HUES48 (cell line): ENCODE measurements at regions not wholly inside any gene's neighbourhood (a gene's known extent, or its start where the extent isn't known, plus 50 kb on each side); places are given as distances from the start of the nearest gene placed in this dataset.
"Not testable (repeated sequence)": the region's sequence is repeated elsewhere in the genome, so short reads cannot be mapped to it uniquely, and the experiment has no call there.

Source experiments
- H3K27ac ChIP-seq: one replicate; pipeline ENCODE4 v1.7.0; 2013; ENCODE audit warnings: low read depth, low read length, inconsistent platforms
- H3K27me3 ChIP-seq: 2 replicates; pipeline ENCODE4 v1.6.1; 2013; ENCODE audit warnings: mild to moderate bottlenecking, low read length; ENCODE audit not compliant: control insufficient read depth, insufficient read depth
- H3K36me3 ChIP-seq: 2 replicates; pipeline ENCODE4 v1.6.1; 2013; ENCODE audit warnings: low read length; ENCODE audit not compliant: control insufficient read depth, insufficient read depth
- H3K4me1 ChIP-seq: 2 replicates; pipeline ENCODE4 v1.6.1; 2013; ENCODE audit warnings: mild to moderate bottlenecking, low read length; ENCODE audit not compliant: control insufficient read depth, insufficient read depth
- H3K4me3 ChIP-seq: 2 replicates; pipeline ENCODE4 v1.5.1; 2013; ENCODE audit warnings: mild to moderate bottlenecking, low read depth, low read length
- H3K9ac ChIP-seq: 2 replicates; pipeline ENCODE4 v1.6.1; 2013; ENCODE audit warnings: mild to moderate bottlenecking, low read depth, low read length, moderate library complexity
- H3K9me3 ChIP-seq: 2 replicates; pipeline ENCODE4 v1.6.1; 2013; ENCODE audit warnings: low read length; ENCODE audit not compliant: control insufficient read depth, insufficient read depth

DNA sequence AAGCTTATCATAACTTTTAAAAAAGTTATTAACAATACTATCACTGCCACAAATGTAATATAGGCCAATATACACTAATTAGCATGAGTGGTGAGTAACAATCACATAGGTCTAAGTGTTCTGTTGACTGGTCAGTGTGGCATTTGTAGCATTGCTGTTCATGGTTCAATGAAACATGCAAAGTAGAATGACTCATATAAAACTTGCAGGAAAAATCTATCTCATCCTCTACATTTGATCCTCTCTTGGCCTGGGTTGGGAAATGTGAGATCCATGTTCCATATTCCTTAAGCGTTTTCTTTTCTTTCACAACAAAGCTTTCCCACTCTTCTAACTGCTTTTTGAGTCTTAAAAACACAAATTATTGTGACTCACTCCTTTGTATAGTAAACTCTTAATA is 1418.7 kb downstream of the FSTL5 start:
- Histone ChIP-seq H3K9ac (no peak overlapping the region), H3K36me3 (no peaks in the 10 kb centered on the region), H3K27ac (no peak overlapping the region), H3K4me3 (no peak overlapping the region), H3K4me1 (no peaks in the 10 kb centered on the region), H3K27me3 (no peaks in the 10 kb centered on the region), H3K9me3 (no peaks in the 10 kb centered on the region)

DNA sequence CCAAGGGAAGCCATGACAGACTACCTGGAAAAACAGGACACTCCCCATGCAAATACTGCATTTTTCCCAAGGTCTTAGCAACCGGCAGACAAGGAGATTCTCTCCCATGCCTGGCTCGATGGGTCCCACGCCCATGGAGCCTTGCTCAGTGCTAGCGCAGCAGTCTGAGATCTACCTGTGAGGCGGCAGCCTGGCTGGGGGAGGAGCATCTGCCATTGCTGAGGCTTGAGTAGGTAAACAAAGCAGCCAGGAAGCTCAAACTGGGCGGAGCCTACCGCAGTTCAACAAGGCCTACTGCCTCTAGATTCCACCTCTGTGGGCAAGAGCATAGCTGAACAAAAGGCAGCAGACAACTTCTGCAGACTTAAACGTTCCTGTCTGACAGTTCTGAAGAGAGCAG is 1417.2 kb downstream of the FSTL5 start:
- not testable (repeated sequence) for H3K27ac ChIP-seq, H3K27me3 ChIP-seq, H3K9ac ChIP-seq, H3K9me3 ChIP-seq, H3K36me3 ChIP-seq, H3K4me1 ChIP-seq, H3K4me3 ChIP-seq

DNA sequence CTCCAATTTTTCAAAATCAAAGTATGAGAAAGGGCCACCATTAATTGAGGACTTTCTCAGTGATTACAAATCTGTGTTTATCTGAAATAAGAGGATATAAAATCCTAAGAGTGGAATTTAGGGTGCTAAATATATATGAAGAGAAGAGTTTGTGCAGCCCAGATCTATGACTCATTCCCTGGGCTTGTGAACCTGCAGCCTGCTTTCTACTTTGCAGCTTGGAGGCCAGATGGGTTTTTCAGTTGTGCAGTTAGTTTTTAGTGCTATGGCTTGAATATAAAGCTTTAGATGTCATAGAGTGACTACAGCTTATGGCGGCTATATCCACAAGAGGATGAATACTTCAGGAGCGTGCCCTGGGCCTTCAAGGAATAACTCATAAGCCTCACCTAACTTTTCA is 1391.1 kb downstream of the FSTL5 start:
- H3K4me1 ChIP-seq: no peaks in the 10 kb centered on the region
- no peak overlapping the region for H3K9ac ChIP-seq
- H3K27ac ChIP-seq: no peak overlapping the region

DNA sequence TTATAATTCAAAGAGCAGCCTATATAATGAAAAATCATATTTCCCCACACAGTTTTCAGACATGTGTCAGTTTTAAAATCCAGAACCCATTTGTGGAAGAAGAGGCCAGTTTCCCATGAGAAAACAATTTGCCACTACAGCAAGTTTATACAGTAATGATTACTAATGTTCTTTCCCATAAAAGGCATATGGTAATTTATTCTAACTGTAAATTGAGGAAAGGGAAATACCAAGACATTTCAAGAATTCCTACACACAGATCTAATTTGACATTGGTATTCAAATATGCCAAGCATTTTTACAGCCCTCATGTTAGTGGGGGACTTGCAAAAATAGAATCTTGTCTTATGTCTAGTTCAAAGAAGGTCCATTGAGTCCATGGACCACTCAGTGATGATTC is 1368.6 kb downstream of the FSTL5 start:
- no peak overlapping the region for H3K4me3 ChIP-seq
- H3K36me3 ChIP-seq: no peaks in the 10 kb centered on the region

More for the DNA sequence above, 1391.1 kb downstream of the FSTL5 start:
- Histone ChIP-seq H3K9me3 (no peaks in the 10 kb centered on the region), H3K4me3 (no peak overlapping the region), H3K36me3 (no peaks in the 10 kb centered on the region), H3K27me3 (no peaks in the 10 kb centered on the region)

DNA sequence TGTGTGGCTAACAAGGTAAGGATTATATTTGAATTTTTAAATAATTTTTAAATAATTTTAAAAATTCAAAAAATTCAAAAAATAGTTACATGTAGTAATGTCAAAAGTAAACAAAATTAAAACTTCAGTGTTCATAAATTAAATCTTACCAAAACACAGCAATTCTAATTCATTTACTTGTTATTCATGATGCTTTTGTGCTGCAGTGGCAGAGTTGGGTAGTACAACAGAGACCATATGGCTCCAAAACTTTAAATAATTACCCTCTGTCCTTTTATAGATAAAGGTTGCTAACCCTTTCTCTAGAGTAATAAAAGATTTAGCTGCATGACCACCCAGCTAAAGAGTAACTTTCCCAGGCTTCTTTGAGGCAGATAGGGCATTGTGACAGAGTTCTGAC is 1355.6 kb downstream of the FSTL5 start:
- Histone ChIP-seq H3K27me3 (no peaks in the 10 kb centered on the region), H3K4me1 (no peaks in the 10 kb centered on the region), H3K4me3 (no peak overlapping the region), H3K9me3 (no peaks in the 10 kb centered on the region), H3K27ac (no peak overlapping the region), H3K36me3 (no peaks in the 10 kb centered on the region), H3K9ac (no peak overlapping the region)

More for the DNA sequence above, 1368.6 kb downstream of the FSTL5 start:
- Histone ChIP-seq H3K27ac (no peak overlapping the region), H3K27me3 (no peaks in the 10 kb centered on the region), H3K4me1 (no peaks in the 10 kb centered on the region), H3K9ac (no peak overlapping the region), H3K9me3 (peaks cover 29% of the 10 kb centered on the region)

DNA sequence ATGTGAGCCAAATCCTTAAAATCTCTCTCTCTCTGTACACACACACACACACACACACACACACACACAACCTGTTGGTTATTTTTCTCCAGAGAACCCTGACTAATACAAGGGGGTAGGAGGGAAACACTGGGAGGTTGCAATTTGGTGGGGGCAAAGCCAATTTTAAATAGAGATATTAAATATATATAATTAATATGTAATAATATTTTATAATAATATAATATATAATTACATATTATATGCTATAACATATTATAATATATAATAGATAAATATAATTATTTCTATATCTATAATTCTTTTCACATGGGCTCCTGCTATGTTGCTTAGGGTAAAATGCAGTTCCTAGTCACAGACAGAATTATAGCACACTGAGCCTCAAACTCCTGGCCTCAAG is 1354.2 kb downstream of the FSTL5 start:
- no peak overlapping the region for H3K4me3 ChIP-seq
- no peaks in the 10 kb centered on the region for H3K9me3 ChIP-seq
- no peak overlapping the region for H3K27ac ChIP-seq
- no peak overlapping the region for H3K9ac ChIP-seq
- H3K27me3 ChIP-seq: no peaks in the 10 kb centered on the region
- no peaks in the 10 kb centered on the region for H3K36me3 ChIP-seq
- H3K4me1 ChIP-seq: no peaks in the 10 kb centered on the region

DNA sequence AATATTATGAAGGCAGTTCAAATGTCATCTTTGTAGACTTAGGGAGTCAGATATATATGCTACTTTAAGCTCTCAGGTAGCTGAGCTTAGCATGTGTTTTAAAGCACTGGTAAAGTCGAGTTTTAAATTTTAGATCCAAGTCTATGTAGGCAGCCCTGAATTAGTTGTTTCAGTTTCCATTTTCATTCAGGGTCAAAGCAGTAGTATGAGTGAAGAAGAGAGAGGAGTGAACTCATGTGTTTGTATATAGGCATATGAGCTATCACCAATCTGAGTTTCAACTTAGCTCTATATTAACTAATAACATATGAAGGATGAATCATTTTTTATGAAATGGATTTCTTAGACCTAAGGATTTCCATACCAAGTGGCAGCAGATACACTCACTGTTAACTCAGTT is 1353.4 kb downstream of the FSTL5 start:
- Histone ChIP-seq H3K27me3 (no peaks in the 10 kb centered on the region), H3K4me1 (no peaks in the 10 kb centered on the region), H3K9me3 (no peaks in the 10 kb centered on the region), H3K4me3 (no peak overlapping the region), H3K27ac (no peak overlapping the region), H3K36me3 (no peaks in the 10 kb centered on the region), H3K9ac (no peak overlapping the region)

DNA sequence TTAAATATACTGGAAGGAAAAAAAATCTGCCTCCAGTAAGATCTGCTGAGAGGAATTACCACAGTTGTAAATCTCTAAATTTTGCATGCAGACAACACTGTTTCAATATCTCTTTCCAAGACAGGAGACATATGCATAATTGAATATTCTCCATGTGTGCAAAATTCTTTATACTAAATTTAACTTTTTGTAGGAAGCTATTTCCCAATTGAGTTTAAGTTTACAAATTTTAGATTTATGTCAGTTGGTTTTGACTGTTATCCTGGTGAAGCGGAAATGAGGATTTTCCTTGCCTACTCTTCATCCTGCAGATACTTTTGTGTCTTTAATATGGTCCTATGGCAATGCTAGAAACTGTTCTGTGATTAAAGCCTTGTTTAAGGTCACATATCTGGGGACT is 1352.9 kb downstream of the FSTL5 start:
- H3K9ac ChIP-seq: no peak overlapping the region
- H3K4me3 ChIP-seq: no peak overlapping the region
- no peaks in the 10 kb centered on the region for H3K4me1 ChIP-seq
- no peaks in the 10 kb centered on the region for H3K9me3 ChIP-seq
- H3K36me3 ChIP-seq: no peaks in the 10 kb centered on the region
- no peak overlapping the region for H3K27ac ChIP-seq
- no peaks in the 10 kb centered on the region for H3K27me3 ChIP-seq

DNA sequence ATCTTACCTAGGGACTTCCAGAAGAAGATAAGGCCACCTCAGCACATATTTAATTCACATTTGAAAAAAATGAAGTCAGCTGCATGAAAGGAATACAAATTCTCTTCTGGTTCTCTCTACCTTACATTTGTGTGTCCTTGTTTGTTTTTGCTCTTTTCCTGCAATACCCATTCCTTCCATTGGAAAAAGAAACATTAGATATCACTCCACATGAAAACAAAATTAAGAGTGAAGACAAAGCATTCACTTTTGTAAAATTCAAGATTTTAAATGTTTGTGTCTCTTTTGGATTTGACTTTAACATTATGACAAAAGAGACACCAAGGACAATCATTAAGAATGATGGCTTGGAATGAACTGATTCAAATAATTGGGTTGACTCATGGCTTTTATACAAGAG is 1351.8 kb downstream of the FSTL5 start:
- H3K9me3 ChIP-seq: no peaks in the 10 kb centered on the region
- no peaks in the 10 kb centered on the region for H3K27me3 ChIP-seq
- H3K4me3 ChIP-seq: no peak overlapping the region
- H3K27ac ChIP-seq: no peak overlapping the region
- H3K4me1 ChIP-seq: no peaks in the 10 kb centered on the region
- H3K9ac ChIP-seq: no peak overlapping the region
- H3K36me3 ChIP-seq: no peaks in the 10 kb centered on the region

DNA sequence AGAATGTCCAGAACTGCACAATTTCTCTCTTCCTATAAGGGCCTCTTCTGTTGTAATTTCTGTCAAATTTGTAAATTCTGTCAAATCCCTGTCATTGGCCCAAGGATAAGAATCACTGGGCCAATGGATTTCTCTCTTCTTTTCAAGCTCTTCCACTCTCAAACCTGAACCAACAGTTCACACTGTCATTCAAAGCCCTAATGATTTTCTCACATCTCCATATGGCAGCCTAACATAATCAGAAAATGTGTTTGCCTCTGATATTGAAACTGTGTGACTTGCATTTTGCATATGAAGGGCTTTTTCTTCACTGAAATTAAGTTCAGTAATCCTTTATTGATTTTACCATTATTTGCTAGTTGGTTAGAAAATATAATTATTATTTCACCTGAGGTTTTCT is 1349.1 kb downstream of the FSTL5 start:
- Histone ChIP-seq H3K27me3 (no peaks in the 10 kb centered on the region), H3K9ac (no peak overlapping the region), H3K27ac (no peak overlapping the region), H3K4me3 (no peak overlapping the region), H3K36me3 (no peaks in the 10 kb centered on the region), H3K4me1 (no peaks in the 10 kb centered on the region), H3K9me3 (no peaks in the 10 kb centered on the region)

DNA sequence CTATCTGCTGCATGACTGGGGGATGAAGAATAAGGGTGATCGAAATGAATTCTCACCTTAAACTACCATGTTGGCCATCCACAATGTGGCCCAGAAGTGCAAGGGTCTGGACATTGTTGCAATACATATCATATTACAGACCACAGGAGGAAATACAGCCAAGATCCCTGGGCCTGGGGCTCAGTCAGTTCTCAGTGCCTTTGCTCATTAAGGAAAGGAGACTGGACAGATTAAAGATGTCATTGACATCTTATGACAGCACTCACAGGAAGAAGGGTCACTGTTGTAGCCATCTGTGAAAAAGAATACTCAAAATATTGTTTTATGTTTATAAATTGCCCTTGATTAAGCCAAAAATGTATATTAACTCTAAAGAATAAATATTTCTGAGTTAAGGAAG is 1345.2 kb downstream of the FSTL5 start:
- no peaks in the 10 kb centered on the region for H3K36me3 ChIP-seq
- H3K4me1 ChIP-seq: no peaks in the 10 kb centered on the region
- no peaks in the 10 kb centered on the region for H3K9me3 ChIP-seq
- no peak overlapping the region for H3K27ac ChIP-seq
- no peak overlapping the region for H3K9ac ChIP-seq
- H3K4me3 ChIP-seq: no peak overlapping the region
- H3K27me3 ChIP-seq: no peaks in the 10 kb centered on the region

DNA sequence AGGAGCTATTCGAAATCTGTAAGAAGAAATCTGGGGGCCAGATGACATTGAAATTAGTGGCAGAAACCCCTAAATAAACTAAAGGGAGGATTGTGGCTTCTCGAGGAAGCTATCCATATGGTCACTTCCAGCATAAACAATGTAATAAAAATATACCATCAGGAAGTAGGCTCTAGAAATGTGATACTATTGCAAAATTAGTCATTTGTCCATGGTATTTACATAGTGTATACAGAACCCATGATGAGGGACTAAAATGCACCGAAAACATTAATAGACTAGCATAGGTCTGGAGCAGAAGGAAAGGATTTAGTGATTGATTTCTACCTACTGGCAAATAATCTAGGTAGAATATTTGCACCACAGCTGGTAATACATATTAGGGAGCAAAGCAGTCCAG is 1344.0 kb downstream of the FSTL5 start:
- no peaks in the 10 kb centered on the region for H3K36me3 ChIP-seq
- H3K9ac ChIP-seq: no peak overlapping the region
- H3K27ac ChIP-seq: no peak overlapping the region
- H3K4me3 ChIP-seq: no peak overlapping the region
- no peaks in the 10 kb centered on the region for H3K9me3 ChIP-seq
- no peaks in the 10 kb centered on the region for H3K27me3 ChIP-seq
- no peaks in the 10 kb centered on the region for H3K4me1 ChIP-seq
